ENCODE measurements at regions not wholly inside any gene's neighbourhood (a gene's known extent, or its start where the extent isn't known, plus 50 kb on each side); places are given as distances from the start of the nearest gene placed in this dataset.

- H2AFZ ChIP-seq: no peak overlapping the region
- WGBS (ENCODE audit: low lambda C conversion rate, missing lambda C conversion rate): 76% methylated on average over 7 of the region's 7 CpGs
- H3K9me2 ChIP-seq (replicated peaks; ENCODE audit: insufficient read depth): no peaks in the 10 kb centered on the region
- no peak overlapping the region for H3K27ac ChIP-seq
- H3K4me1 ChIP-seq (ENCODE audit: insufficient read depth): no peaks in the 10 kb centered on the region
- TF ChIP-seq EZH2phosphoT487 (IDR thresholded peaks at IDR 0.05; ENCODE audit: low read depth, severe bottlenecking, unreplicated experiment) (no peak), EZH2 (IDR thresholded peaks at IDR 0.05; ENCODE audit: borderline replicate concordance) (no peak), CTCF (IDR thresholded peaks at IDR 0.05; ENCODE audit: poor library complexity) (no peak)
- no peaks in the 10 kb centered on the region for H3K79me2 ChIP-seq
- H3K4me2 ChIP-seq: no peak overlapping the region
- DNase-seq (ENCODE audit: low spot score): no peak
- H3K27me3 ChIP-seq: no peaks in the 10 kb centered on the region
- no peaks in the 10 kb centered on the region for H3K9me3 ChIP-seq (ENCODE audit: low read depth)
- no peaks in the 10 kb centered on the region for H4K20me1 ChIP-seq (ENCODE audit: insufficient read depth, poor library complexity, severe bottlenecking)
- no peaks in the 10 kb centered on the region for H3K36me3 ChIP-seq (replicated peaks; ENCODE audit: insufficient read depth, low read depth)
- H3K4me3 ChIP-seq: no peak overlapping the region
Measured at GRCh38 chr2:228956701-228957474, 314.2 kb downstream of the PID1 start.

- no peaks in the 10 kb centered on the region for H3K79me2 ChIP-seq
- DNase-seq (ENCODE audit: low spot score): no peak
- no peaks in the 10 kb centered on the region for H4K20me1 ChIP-seq (ENCODE audit: insufficient read depth, poor library complexity, severe bottlenecking)
- H3K4me2 ChIP-seq: no peak overlapping the region
- no peaks in the 10 kb centered on the region for H3K4me1 ChIP-seq (ENCODE audit: insufficient read depth)
- no peak overlapping the region for H3K27ac ChIP-seq
- no peaks in the 10 kb centered on the region for H3K27me3 ChIP-seq
- H3K36me3 ChIP-seq (replicated peaks; ENCODE audit: insufficient read depth, low read depth): no peaks in the 10 kb centered on the region
- H3K9me3 ChIP-seq (ENCODE audit: low read depth): no peaks in the 10 kb centered on the region
- no peak overlapping the region for H3K4me3 ChIP-seq
- no peak overlapping the region for H2AFZ ChIP-seq
- no peaks in the 10 kb centered on the region for H3K9me2 ChIP-seq (replicated peaks; ENCODE audit: insufficient read depth)
- TF ChIP-seq EZH2phosphoT487 (IDR thresholded peaks at IDR 0.05; ENCODE audit: low read depth, severe bottlenecking, unreplicated experiment): no peak
- no peak for TF ChIP-seq EZH2 (IDR thresholded peaks at IDR 0.05; ENCODE audit: borderline replicate concordance)
- TF ChIP-seq CTCF (IDR thresholded peaks at IDR 0.05; ENCODE audit: poor library complexity): no peak
Measured at GRCh38 chr2:228949831-228950230, 321.3 kb downstream of the PID1 start.

- H3K9me3 ChIP-seq (ENCODE audit: low read depth): no peaks in the 10 kb centered on the region
- no peak overlapping the region for H3K27ac ChIP-seq
- TF ChIP-seq EZH2 (IDR thresholded peaks at IDR 0.05; ENCODE audit: borderline replicate concordance) (no peak), EZH2phosphoT487 (IDR thresholded peaks at IDR 0.05; ENCODE audit: low read depth, severe bottlenecking, unreplicated experiment) (no peak), CTCF (IDR thresholded peaks at IDR 0.05; ENCODE audit: poor library complexity) (no peak)
- no peak for DNase-seq (ENCODE audit: low spot score)
- no peak overlapping the region for H2AFZ ChIP-seq
- H3K4me2 ChIP-seq: no peak overlapping the region
- H3K36me3 ChIP-seq (replicated peaks; ENCODE audit: insufficient read depth, low read depth): no peaks in the 10 kb centered on the region
- no peaks in the 10 kb centered on the region for H3K27me3 ChIP-seq
- 57% methylated on average over 1 of the region's 1 CpG for WGBS (ENCODE audit: low lambda C conversion rate, missing lambda C conversion rate)
- no peaks in the 10 kb centered on the region for H4K20me1 ChIP-seq (ENCODE audit: insufficient read depth, poor library complexity, severe bottlenecking)
- no peaks in the 10 kb centered on the region for H3K9me2 ChIP-seq (replicated peaks; ENCODE audit: insufficient read depth)
- H3K4me1 ChIP-seq (ENCODE audit: insufficient read depth): no peaks in the 10 kb centered on the region
- H3K79me2 ChIP-seq: no peaks in the 10 kb centered on the region
- no peak overlapping the region for H3K4me3 ChIP-seq
Measured at GRCh38 chr2:228945710-228946109, 325.4 kb downstream of the PID1 start.
